K562 (cell line): ENCODE measurements at regions not wholly inside any gene's neighbourhood (a gene's known extent, or its start where the extent isn't known, plus 50 kb on each side); places are given as distances from the start of the nearest gene placed in this dataset.
"Not testable (repeated sequence)": the region's sequence is repeated elsewhere in the genome, so short reads cannot be mapped to it uniquely, and the experiment has no call there.

Source experiments
- AFF4 ChIP-seq: sonication (generic); formaldehyde crosslinking; IDR thresholded peaks from 2 replicates; pipeline ENCODE4 v1.8.0; 2023; ENCODE audit warnings: mild to moderate bottlenecking, missing genetic modification reagents
- CBFA2T2 ChIP-seq: fragments of 450-650 bp; conservative IDR thresholded peaks from 2 replicates; pipeline ENCODE4 v1.6.1; 2017; ENCODE audit warnings: mild to moderate bottlenecking
- CBX3 ChIP-seq, 2 experiments: IDR thresholded peaks; 1 replicate in 1 of 2; 2 replicates in 1 of 2; pipeline ENCODE4 v1.6.1; 2012; ENCODE audit warnings: inconsistent platforms in 2 of 2, low read length in 2 of 2, borderline replicate concordance in 1 of 2, control low read depth in 1 of 2
- DPF2 ChIP-seq: fragments of 450-650 bp; IDR thresholded peaks from 2 replicates; pipeline ENCODE4 v1.6.1; 2016
- ELF1 ChIP-seq: fragments of 200-800 bp; sonication (Bioruptor generic); IDR thresholded peaks from 2 replicates; pipeline ENCODE4 v1.6.1; 2016; ENCODE audit warnings: missing genetic modification characterization, missing compliant biosample characterization
- ESRRA ChIP-seq: fragments of 450-650 bp; IDR thresholded peaks from 2 replicates; pipeline ENCODE4 v1.6.1; 2014; ENCODE audit warnings: low read depth, mild to moderate bottlenecking, moderate library complexity, borderline replicate concordance
- ETV6 ChIP-seq, 3 experiments: fragments of 150-350 bp in 1 of 3; sonication (generic) in 1 of 3; formaldehyde crosslinking in 1 of 3; IDR thresholded peaks; 2 replicates each; pipeline versions ENCODE4 v1.6.1 to v1.8.0; 2014 to 2022; ENCODE audit warnings: borderline replicate concordance in 2 of 3, low read depth in 2 of 3, antibody characterized with exemption in 1 of 3, low read length in 1 of 3, mild to moderate bottlenecking in 1 of 3, missing genetic modification reagents in 1 of 3
- FOXA3 ChIP-seq, 2 experiments: fragments of 450-650 bp in 1 of 2; sonication (generic) in 1 of 2; formaldehyde crosslinking; IDR thresholded peaks in 1 of 2; conservative IDR thresholded peaks in 1 of 2; 2 replicates each; pipeline versions ENCODE4 v1.4.0 to v1.8.0; 2020 to 2022; ENCODE audit warnings: mild to moderate bottlenecking in 2 of 2, missing genetic modification reagents in 1 of 2
- JUND ChIP-seq, 2 experiments: IDR thresholded peaks; 2 replicates in 1 of 2; 3 replicates in 1 of 2; pipeline ENCODE4 v1.6.1; 2011; ENCODE audit warnings: borderline replicate concordance in 2 of 2, low read depth in 2 of 2, low read length in 2 of 2, improper control_type of control experiment in 1 of 2, missing biosample characterization in 1 of 2, missing genetic modification characterization in 1 of 2, missing genetic modification reagents in 1 of 2
- MECOM ChIP-seq: fragments of 250-450 bp; sonication (Bioruptor Pico); IDR thresholded peaks from 2 replicates; pipeline ENCODE4 v1.8.0; 2022; ENCODE audit warnings: inconsistent platforms
- MITF ChIP-seq: IDR thresholded peaks from 2 replicates; pipeline ENCODE4 v1.6.1; 2014; ENCODE audit warnings: antibody characterized with exemption
- PML ChIP-seq: IDR thresholded peaks from 2 replicates; pipeline ENCODE4 v1.6.1; 2012; ENCODE audit warnings: low read length, inconsistent platforms
- SMARCA5 ChIP-seq: fragments of 450-650 bp; IDR thresholded peaks from 2 replicates; pipeline ENCODE4 v1.6.1; 2016
- TCF3 ChIP-seq: sonication (generic); formaldehyde crosslinking; IDR thresholded peaks from 2 replicates; pipeline ENCODE4 v1.4.0; 2020; ENCODE audit warnings: mild to moderate bottlenecking, missing genetic modification reagents
- ZBTB11 ChIP-seq, 3 experiments: fragments of 200-800 bp in 1 of 3; fragments of 250-450 bp in 1 of 3; fragments of 450-650 bp in 1 of 3; sonication (Bioruptor Pico) in 1 of 3; sonication (Bioruptor generic) in 1 of 3; formaldehyde crosslinking in 1 of 3; IDR thresholded peaks; 2 replicates each; pipeline versions ENCODE4 v1.6.1 to v1.8.0; 2016 to 2022; ENCODE audit warnings: mild to moderate bottlenecking in 2 of 3, missing genetic modification characterization in 2 of 3, missing compliant biosample characterization in 1 of 3, moderate library complexity in 1 of 3
- ZEB2 ChIP-seq: fragments of 450-650 bp; IDR thresholded peaks from 2 replicates; pipeline ENCODE4 v1.6.1; 2016
- ZNF384 ChIP-seq: IDR thresholded peaks from 2 replicates; pipeline ENCODE4 v1.6.1; 2012; ENCODE audit warnings: low read depth, low read length, improper control_type of control experiment

GRCh38 chr6:135110261-135110781, 55.7 kb upstream of the HBS1L start (continued):
- TF ChIP-seq ZBTB11 (CRISPR knock-in tag; IDR thresholded peaks at IDR 0.05) (peak in 1 of 3 experiments; percentile 43; a peak in 1 of 6 replicates), AFF4 (CRISPR knock-in tag) (0 out of 2 replicates have a peak, but pooled peaks have one; percentile 51), CBFA2T2 (peak; percentile 91), ESRRA (peak; percentile 58; the same call in 1 of the 2 replicates), JUND (IDR thresholded peaks at IDR 0.05; ENCODE audit: borderline replicate concordance, low read depth, low read length) (peak; percentile 70; the same call in 1 of the 2 replicates), JUND (tag; IDR thresholded peaks at IDR 0.05; ENCODE audit: borderline replicate concordance, low read depth, low read length) (peak; percentile 24; the same call in 1 of the 3 replicates), SMARCA5 (peak; percentile 78; the same call in 1 of the 2 replicates), TCF3 (CRISPR knock-in tag) (peak; percentile 90), CBX3 (IDR thresholded peaks at IDR 0.05; ENCODE audit: borderline replicate concordance in 1 of 2, low read length in 2 of 2) (peak in 1 of 2 experiments; percentile 20; a peak in 1 of 3 replicates), ETV6 (IDR thresholded peaks at IDR 0.05; ENCODE audit: borderline replicate concordance in 1 of 2, low read depth in 2 of 2, low read length in 1 of 2) (peak in 1 of 2 experiments; percentile 52; a peak in 1 of 4 replicates), DPF2 (peak; percentile 93), ZNF384 (peak; percentile 63; the same call in 1 of the 2 replicates), ZEB2 (0 out of 2 replicates have a peak, but pooled peaks have one; percentile 24), MITF (peak; percentile 75; the same call in 1 of the 2 replicates), FOXA3 (CRISPR knock-in tag; conservative IDR thresholded peaks at IDR 0.05 in 1 of 2, IDR thresholded peaks at IDR 0.05 in 1 of 2) (0 out of 4 replicates have a peak, but pooled peaks of 1 of the 2 experiments have one; percentile 4), MECOM (peak; percentile 72), PML (peak; percentile 93), ELF1 (tag) (0 out of 2 replicates have a peak, but pooled peaks have one; percentile 43)
- not testable (repeated sequence) for TF ChIP-seq ETV6 (CRISPR knock-in tag; IDR thresholded peaks at IDR 0.05; ENCODE audit: borderline replicate concordance)
